ENCODE measurements at regions not wholly inside any gene's neighbourhood (a gene's known extent, or its start where the extent isn't known, plus 50 kb on each side); places are given as distances from the start of the nearest gene placed in this dataset.

DNA sequence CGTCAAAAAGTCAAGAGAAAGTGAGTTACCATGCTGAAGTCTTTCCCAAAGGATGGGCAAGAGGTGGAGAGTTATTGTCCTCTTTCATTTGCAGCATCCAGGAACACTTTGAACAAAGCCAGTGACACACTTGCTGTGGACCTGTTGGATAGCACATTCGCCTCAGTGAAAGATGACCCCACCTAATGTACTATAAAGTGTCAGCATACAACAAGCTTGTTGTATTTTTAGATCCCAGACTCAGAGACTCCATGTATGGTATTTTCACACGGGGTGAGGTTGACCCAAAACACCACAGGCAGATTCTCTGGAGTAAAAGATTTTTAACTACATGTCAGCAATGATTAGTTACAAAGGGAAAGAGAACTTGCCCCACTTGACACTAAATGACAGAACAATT, 273.8 kb downstream of the PTBP2 start:
- TF ChIP-seq, protein P1, sequence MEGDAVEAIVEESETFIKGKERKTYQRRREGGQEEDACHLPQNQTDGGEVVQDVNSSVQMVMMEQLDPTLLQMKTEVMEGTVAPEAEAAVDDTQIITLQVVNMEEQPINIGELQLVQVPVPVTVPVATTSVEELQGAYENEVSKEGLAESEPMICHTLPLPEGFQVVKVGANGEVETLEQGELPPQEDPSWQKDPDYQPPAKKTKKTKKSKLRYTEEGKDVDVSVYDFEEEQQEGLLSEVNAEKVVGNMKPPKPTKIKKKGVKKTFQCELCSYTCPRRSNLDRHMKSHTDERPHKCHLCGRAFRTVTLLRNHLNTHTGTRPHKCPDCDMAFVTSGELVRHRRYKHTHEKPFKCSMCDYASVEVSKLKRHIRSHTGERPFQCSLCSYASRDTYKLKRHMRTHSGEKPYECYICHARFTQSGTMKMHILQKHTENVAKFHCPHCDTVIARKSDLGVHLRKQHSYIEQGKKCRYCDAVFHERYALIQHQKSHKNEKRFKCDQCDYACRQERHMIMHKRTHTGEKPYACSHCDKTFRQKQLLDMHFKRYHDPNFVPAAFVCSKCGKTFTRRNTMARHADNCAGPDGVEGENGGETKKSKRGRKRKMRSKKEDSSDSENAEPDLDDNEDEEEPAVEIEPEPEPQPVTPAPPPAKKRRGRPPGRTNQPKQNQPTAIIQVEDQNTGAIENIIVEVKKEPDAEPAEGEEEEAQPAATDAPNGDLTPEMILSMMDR (IDR thresholded peaks at IDR 0.05) = no peak
- TF ChIP-seq EZH2 (IDR thresholded peaks at IDR 0.05; ENCODE audit: borderline replicate concordance, insufficient read depth, low read depth, low read length, poor library complexity, severe bottlenecking) = no peak

Measured in B cell (primary cell).